ENCODE measurements at regions not wholly inside any gene's neighbourhood (a gene's known extent, or its start where the extent isn't known, plus 50 kb on each side); places are given as distances from the start of the nearest gene placed in this dataset.

DNA sequence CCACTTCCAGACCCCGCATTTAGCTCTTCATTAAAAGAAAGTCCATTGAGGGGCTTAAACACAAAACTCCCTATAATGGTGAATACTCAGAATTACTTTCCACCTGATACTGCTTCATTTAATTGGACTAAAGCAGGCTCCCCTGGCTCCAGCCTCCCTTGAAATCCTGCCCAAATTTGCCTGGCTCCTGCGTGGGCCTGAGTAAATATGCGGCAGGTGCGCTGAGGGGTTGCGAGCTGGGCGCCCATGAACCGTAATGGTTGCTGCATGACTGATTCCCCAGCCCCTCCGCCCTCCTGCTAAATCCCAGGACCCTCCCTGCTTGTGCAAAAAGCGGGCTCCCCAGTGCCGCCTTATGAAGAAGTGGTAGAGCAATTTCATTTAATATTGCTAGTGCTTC lies 639.7 kb downstream of the BNC2 start:
- TF ChIP-seq, protein P1, sequence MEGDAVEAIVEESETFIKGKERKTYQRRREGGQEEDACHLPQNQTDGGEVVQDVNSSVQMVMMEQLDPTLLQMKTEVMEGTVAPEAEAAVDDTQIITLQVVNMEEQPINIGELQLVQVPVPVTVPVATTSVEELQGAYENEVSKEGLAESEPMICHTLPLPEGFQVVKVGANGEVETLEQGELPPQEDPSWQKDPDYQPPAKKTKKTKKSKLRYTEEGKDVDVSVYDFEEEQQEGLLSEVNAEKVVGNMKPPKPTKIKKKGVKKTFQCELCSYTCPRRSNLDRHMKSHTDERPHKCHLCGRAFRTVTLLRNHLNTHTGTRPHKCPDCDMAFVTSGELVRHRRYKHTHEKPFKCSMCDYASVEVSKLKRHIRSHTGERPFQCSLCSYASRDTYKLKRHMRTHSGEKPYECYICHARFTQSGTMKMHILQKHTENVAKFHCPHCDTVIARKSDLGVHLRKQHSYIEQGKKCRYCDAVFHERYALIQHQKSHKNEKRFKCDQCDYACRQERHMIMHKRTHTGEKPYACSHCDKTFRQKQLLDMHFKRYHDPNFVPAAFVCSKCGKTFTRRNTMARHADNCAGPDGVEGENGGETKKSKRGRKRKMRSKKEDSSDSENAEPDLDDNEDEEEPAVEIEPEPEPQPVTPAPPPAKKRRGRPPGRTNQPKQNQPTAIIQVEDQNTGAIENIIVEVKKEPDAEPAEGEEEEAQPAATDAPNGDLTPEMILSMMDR (IDR thresholded peaks at IDR 0.05), result no peak
- H3K27ac Mint-ChIP-seq (ENCODE audit: unreplicated experiment), result no peak overlapping the region
- no peak overlapping the region for H3K4me3 Mint-ChIP-seq (ENCODE audit: unreplicated experiment)
- H3K27me3 Mint-ChIP-seq (ENCODE audit: unreplicated experiment), result no peaks in the 10 kb centered on the region
- H3K4me1 Mint-ChIP-seq (ENCODE audit: unreplicated experiment), result no peaks in the 10 kb centered on the region
- H3K9me3 Mint-ChIP-seq (ENCODE audit: unreplicated experiment), result peaks cover 19% of the 10 kb centered on the region
- peaks cover 10% of the 10 kb centered on the region for H3K36me3 Mint-ChIP-seq (ENCODE audit: unreplicated experiment)
- DNase-seq (ENCODE audit: extremely low spot score, unreplicated experiment), result no peak

DNA sequence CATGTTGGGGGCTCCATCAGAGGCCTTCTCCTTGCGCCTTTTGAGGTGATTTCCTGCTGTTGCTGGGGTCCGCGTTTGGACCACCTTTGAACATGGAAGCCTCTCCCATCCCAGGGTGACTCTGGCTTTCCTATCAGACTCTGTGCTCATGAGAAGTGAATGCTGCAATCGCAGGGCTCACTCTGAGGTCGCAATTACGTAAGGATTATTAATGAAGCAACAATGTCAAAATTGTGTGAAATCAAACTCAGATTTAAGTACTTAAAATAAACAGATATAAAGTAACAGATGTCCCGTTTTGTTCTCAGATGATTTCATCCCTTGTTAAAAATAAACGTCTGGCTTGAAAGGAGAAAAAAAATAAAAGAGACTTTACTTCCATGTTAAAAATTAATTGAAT lies 634.2 kb downstream of the BNC2 start:
- Mint-ChIP-seq H3K27me3 (ENCODE audit: unreplicated experiment) (no peaks in the 10 kb centered on the region), H3K9me3 (ENCODE audit: unreplicated experiment) (no peaks in the 10 kb centered on the region), H3K36me3 (ENCODE audit: unreplicated experiment) (no peaks in the 10 kb centered on the region), H3K4me3 (ENCODE audit: unreplicated experiment) (no peak overlapping the region), H3K4me1 (ENCODE audit: unreplicated experiment) (peaks cover 19% of the 10 kb centered on the region), H3K27ac (ENCODE audit: unreplicated experiment) (no peak overlapping the region)
- TF ChIP-seq, protein P1 (IDR thresholded peaks at IDR 0.05), result no peak
- DNase-seq (ENCODE audit: extremely low spot score, unreplicated experiment), result no peak

DNA sequence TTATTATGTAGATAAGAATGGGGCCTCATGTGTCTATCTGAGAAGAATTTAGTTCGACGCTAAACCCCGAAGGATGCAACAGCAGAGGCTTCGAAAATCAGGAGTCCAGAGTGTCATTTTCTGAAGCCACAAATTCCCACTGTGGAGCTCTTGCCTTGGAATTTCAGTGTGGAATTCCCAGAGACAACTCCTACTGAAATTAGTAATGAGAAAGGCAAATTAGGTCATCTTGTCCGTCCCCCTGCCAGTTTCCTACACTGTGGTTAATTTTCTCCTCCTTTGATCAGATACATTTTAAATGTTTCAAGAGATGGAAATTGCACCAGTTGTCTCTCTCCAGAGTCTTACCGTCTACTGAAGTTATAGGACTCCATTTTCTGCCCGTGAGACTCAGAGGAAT lies 633.6 kb downstream of the BNC2 start:
- Mint-ChIP-seq H3K4me3 (ENCODE audit: unreplicated experiment) (no peak overlapping the region), H3K4me1 (ENCODE audit: unreplicated experiment) (peaks cover 25% of the 10 kb centered on the region), H3K36me3 (ENCODE audit: unreplicated experiment) (no peaks in the 10 kb centered on the region), H3K27ac (ENCODE audit: unreplicated experiment) (no peak overlapping the region), H3K9me3 (ENCODE audit: unreplicated experiment) (no peaks in the 10 kb centered on the region), H3K27me3 (ENCODE audit: unreplicated experiment) (no peaks in the 10 kb centered on the region)
- no peak for DNase-seq (ENCODE audit: extremely low spot score, unreplicated experiment)
- TF ChIP-seq, protein P1 (IDR thresholded peaks at IDR 0.05), result no peak

DNA sequence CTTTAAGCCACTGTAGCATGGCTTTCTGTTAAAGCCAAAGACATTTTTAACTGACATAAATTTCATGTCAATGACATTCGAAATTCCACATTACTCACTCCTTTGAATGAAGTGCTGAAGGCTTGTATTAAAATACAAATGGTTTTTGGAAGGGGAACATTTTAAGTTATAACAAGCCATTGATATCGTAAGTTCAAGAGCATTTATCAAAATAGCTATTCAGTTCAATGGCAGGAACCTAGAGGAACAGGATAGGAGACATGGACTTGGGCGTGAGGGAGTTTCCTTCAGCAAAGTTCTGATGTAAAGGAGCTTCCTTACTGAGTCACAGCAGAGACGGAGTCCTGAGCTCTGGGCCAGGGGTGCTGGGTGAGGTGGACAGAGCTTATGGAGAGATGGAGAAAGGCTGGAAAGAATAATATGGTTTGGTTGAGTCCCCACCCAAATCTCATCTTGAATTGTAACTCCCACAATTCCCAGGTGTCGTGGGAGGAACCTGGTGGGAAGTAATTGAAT lies 631.8 kb downstream of the BNC2 start:
- peaks cover 27% of the 10 kb centered on the region for H3K4me1 Mint-ChIP-seq (ENCODE audit: unreplicated experiment)
- no peak overlapping the region for H3K4me3 Mint-ChIP-seq (ENCODE audit: unreplicated experiment)
- TF ChIP-seq, protein P1 (IDR thresholded peaks at IDR 0.05), result no peak
- no peaks in the 10 kb centered on the region for H3K27me3 Mint-ChIP-seq (ENCODE audit: unreplicated experiment)
- DNase-seq (ENCODE audit: extremely low spot score, unreplicated experiment), result no peak
- no peak overlapping the region for H3K27ac Mint-ChIP-seq (ENCODE audit: unreplicated experiment)
- no peaks in the 10 kb centered on the region for H3K9me3 Mint-ChIP-seq (ENCODE audit: unreplicated experiment)
- H3K36me3 Mint-ChIP-seq (ENCODE audit: unreplicated experiment), result no peaks in the 10 kb centered on the region

DNA sequence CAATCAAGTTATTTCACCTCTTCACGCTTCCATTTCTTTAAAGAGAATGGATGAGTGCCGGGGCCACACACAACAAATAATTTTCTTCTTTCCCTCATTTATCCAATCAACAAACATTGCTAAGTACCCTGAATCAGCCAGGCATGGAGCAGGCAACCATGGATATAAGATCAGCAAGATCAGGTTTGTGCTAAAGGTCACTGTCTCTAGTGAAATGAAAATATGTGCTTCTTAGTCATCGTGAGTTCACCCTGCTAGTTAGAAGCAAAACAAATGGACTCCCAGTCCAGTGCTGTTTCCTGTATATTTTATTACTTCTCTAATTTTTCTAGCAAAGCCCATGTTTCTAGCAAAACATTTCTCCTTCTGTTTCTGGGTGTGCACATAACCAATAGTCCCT lies 629.2 kb downstream of the BNC2 start:
- no peaks in the 10 kb centered on the region for H3K27me3 Mint-ChIP-seq (ENCODE audit: unreplicated experiment)
- no peaks in the 10 kb centered on the region for H3K9me3 Mint-ChIP-seq (ENCODE audit: unreplicated experiment)
- peaks cover 37% of the 10 kb centered on the region for H3K4me1 Mint-ChIP-seq (ENCODE audit: unreplicated experiment)
- H3K27ac Mint-ChIP-seq (ENCODE audit: unreplicated experiment), result peak overlapping the region; percentile 3
- no peak for DNase-seq (ENCODE audit: extremely low spot score, unreplicated experiment)
- peaks cover 4% of the 10 kb centered on the region for H3K36me3 Mint-ChIP-seq (ENCODE audit: unreplicated experiment)
- no peak overlapping the region for H3K4me3 Mint-ChIP-seq (ENCODE audit: unreplicated experiment)
- TF ChIP-seq, protein P1 (IDR thresholded peaks at IDR 0.05), result no peak

Data from osteocyte (in vitro differentiated cells).